ENCODE measurements at regions not wholly inside any gene's neighbourhood (a gene's known extent, or its start where the extent isn't known, plus 50 kb on each side); places are given as distances from the start of the nearest gene placed in this dataset.

DNA sequence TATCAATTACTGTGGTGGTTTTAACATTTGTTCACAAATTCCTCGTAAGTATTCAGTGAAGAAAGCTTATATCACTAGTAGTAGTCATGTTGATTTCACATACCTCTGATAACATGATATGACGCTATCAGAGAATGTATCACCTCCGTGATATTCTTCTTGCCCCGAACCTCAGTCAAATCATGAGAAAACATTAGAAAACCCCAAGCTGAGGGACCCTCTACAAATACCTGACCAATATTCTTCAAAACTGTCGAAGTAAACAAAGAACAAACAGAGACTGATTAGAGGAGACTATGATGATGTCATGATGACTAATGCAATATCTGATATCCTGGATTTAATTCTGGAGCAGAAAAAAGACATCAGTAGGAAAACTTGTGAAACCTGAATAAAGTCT, 85.6 kb upstream of the SPOPL start:
- BruUV-seq (replicated peaks), result no TSS peak
- Histone ChIP-seq H3K9me3 (ENCODE audit: insufficient read depth, low read depth) (peaks cover 23% of the 10 kb centered on the region), H3K36me3 (ENCODE audit: low read depth) (0 out of 2 replicates have a peak, but pooled peaks cover 3% of the 10 kb centered on the region), H3K27me3 (ENCODE audit: insufficient read depth, low read depth) (no peaks in the 10 kb centered on the region), H3K9me2 (ENCODE audit: insufficient read depth) (no peaks in the 10 kb centered on the region), H3K27ac (peak overlapping the region; percentile 32; the same call in 1 of the 2 replicates), H3K4me3 (no peak overlapping the region), H2AFZ (no peak overlapping the region), H3K4me1 (replicated peaks; ENCODE audit: insufficient read depth) (peaks cover 20% of the 10 kb centered on the region), H3K4me2 (peak overlapping the region; percentile 24; the same call in 1 of the 2 replicates), H3F3A (ENCODE audit: insufficient read depth, low read depth) (peaks cover 5% of the 10 kb centered on the region; the same call in 1 of the 2 replicates), H4K20me1 (ENCODE audit: insufficient read depth) (no peaks in the 10 kb centered on the region), H3K79me2 (ENCODE audit: low read depth) (no peaks in the 10 kb centered on the region)
- TF ChIP-seq EZH2 (IDR thresholded peaks at IDR 0.05; ENCODE audit: low read depth), result no peak
- TF ChIP-seq, protein P1, sequence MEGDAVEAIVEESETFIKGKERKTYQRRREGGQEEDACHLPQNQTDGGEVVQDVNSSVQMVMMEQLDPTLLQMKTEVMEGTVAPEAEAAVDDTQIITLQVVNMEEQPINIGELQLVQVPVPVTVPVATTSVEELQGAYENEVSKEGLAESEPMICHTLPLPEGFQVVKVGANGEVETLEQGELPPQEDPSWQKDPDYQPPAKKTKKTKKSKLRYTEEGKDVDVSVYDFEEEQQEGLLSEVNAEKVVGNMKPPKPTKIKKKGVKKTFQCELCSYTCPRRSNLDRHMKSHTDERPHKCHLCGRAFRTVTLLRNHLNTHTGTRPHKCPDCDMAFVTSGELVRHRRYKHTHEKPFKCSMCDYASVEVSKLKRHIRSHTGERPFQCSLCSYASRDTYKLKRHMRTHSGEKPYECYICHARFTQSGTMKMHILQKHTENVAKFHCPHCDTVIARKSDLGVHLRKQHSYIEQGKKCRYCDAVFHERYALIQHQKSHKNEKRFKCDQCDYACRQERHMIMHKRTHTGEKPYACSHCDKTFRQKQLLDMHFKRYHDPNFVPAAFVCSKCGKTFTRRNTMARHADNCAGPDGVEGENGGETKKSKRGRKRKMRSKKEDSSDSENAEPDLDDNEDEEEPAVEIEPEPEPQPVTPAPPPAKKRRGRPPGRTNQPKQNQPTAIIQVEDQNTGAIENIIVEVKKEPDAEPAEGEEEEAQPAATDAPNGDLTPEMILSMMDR (conservative IDR thresholded peaks at IDR 0.05), result no peak
- ChIA-PET POLR2A (ENCODE audit: unreplicated experiment) (no interaction called here), CTCF (no interaction called here)
- intact Hi-C loops (cut with micrococcal nuclease; ENCODE audit: unreplicated experiment), result no loop called here
- peak; percentile 4 to 35 for DNase-seq

DNA sequence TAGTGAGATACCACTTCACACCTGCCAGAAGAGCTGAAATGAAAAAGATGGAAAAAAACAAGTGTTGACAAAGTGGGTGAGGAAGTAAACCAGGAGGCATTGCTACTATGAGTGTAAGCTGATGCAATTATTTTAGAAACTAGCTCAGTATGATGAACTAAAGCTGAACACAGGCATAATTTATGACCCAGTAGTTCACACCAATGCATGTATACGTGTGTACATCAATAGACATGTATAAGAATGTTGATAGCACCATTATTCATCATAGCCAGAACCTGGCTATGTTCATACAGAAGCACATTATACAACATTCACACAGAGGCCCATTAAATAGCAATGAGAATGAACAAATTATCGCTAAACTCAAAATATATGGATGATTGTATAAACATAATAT, 83.1 kb upstream of the SPOPL start:
- intact Hi-C loops (cut with micrococcal nuclease; ENCODE audit: unreplicated experiment), result no loop called here
- no peak overlapping the region for H3K4me2 ChIP-seq
- no peak overlapping the region for H3K27ac ChIP-seq
- no peak overlapping the region for H2AFZ ChIP-seq
- H3K27me3 ChIP-seq (ENCODE audit: insufficient read depth, low read depth), result no peaks in the 10 kb centered on the region
- H3K9me3 ChIP-seq (ENCODE audit: insufficient read depth, low read depth), result peaks cover 17% of the 10 kb centered on the region
- DNase-seq, result no peak
- ChIA-PET CTCF (no interaction called here), POLR2A (ENCODE audit: unreplicated experiment) (interaction anchor here (0.6 kb wide), 1 partner anchor 80 kb away, joined by 22 read pairs; no protein-coding TSS in a partner anchor)
- no peaks in the 10 kb centered on the region for H4K20me1 ChIP-seq (ENCODE audit: insufficient read depth)
- peaks cover 23% of the 10 kb centered on the region for H3K4me1 ChIP-seq (replicated peaks; ENCODE audit: insufficient read depth)
- no peak overlapping the region for H3K4me3 ChIP-seq
- H3F3A ChIP-seq (ENCODE audit: insufficient read depth, low read depth), result peaks cover 22% of the 10 kb centered on the region
- H3K36me3 ChIP-seq (ENCODE audit: low read depth), result 0 out of 2 replicates have a peak, but pooled peaks cover 3% of the 10 kb centered on the region
- no peaks in the 10 kb centered on the region for H3K79me2 ChIP-seq (ENCODE audit: low read depth)
- H3K9me2 ChIP-seq (ENCODE audit: insufficient read depth), result no peaks in the 10 kb centered on the region
- no TSS peak for BruUV-seq (replicated peaks)
- no peak for TF ChIP-seq EZH2 (IDR thresholded peaks at IDR 0.05; ENCODE audit: low read depth)
- TF ChIP-seq, protein P1 (conservative IDR thresholded peaks at IDR 0.05), result no peak

DNA sequence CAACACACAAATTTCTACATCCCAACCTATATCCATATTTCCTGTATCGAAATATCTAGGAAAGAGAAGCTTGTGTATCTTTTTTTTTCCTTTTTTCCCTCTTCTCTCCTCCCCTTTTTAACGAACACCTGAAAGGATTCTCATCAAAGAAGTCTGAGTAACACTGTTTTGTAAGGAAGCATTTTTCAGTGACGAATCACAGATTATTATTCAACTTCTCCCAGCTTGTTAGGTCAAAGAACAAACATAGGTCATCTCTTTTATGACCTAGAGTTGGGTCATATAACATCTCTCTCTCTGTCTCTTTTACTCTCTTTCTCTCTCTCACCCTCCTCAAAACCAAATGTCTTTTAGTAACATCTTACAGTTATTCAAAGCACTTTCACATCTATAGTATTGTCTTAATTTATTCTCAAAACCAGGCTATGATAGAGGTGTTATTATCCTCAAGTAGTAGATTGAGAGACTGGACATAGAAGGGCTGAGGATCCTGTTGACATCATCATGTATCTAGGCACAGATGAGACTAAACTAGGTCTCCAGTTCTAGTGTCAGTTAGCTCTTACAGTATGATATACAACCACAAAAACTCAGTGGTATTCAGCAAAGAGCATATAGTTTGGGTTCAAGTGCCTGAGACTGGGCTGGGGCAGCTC, 80.1 kb upstream of the SPOPL start:
- H3K27me3 ChIP-seq (ENCODE audit: insufficient read depth, low read depth), result no peaks in the 10 kb centered on the region
- H4K20me1 ChIP-seq (ENCODE audit: insufficient read depth), result no peaks in the 10 kb centered on the region
- H3K9me2 ChIP-seq (ENCODE audit: insufficient read depth), result no peaks in the 10 kb centered on the region
- peaks cover 17% of the 10 kb centered on the region for H3F3A ChIP-seq (ENCODE audit: insufficient read depth, low read depth)
- no peak overlapping the region for H2AFZ ChIP-seq
- intact Hi-C loops (cut with micrococcal nuclease; ENCODE audit: unreplicated experiment), result loop anchor here (5.0 kb wide), 1 partner anchor 81 kb away; the partner anchor contains the start of gene SPOPL
- peaks cover 13% of the 10 kb centered on the region for H3K4me1 ChIP-seq (replicated peaks; ENCODE audit: insufficient read depth)
- H3K9me3 ChIP-seq (ENCODE audit: insufficient read depth, low read depth), result peaks cover 14% of the 10 kb centered on the region
- peak overlapping the region; percentile 29; the same call in 1 of the 2 replicates for H3K4me2 ChIP-seq
- H3K79me2 ChIP-seq (ENCODE audit: low read depth), result no peaks in the 10 kb centered on the region
- H3K4me3 ChIP-seq, result no peak overlapping the region
- H3K27ac ChIP-seq, result peak overlapping the region; percentile 73
- BruUV-seq (replicated peaks), result no TSS peak
- ChIA-PET POLR2A (ENCODE audit: unreplicated experiment) (interaction anchor here (0.5 to 0.6 kb wide), 2 partner anchors 186 to 366 kb away, joined by 3 to 11 read pairs; no protein-coding TSS in a partner anchor), CTCF (interaction anchor here (0.6 kb wide), 2 partner anchors 45 to 71 kb away, joined by 3 to 4 read pairs; no protein-coding TSS in a partner anchor)
- TF ChIP-seq EZH2 (IDR thresholded peaks at IDR 0.05; ENCODE audit: low read depth), result no peak
- TF ChIP-seq, protein P1 (conservative IDR thresholded peaks at IDR 0.05), result no peak
- no peaks in the 10 kb centered on the region for H3K36me3 ChIP-seq (ENCODE audit: low read depth)
- peak in 1 of 2 experiments; percentile 77 for DNase-seq
